M059J (cell line): ENCODE measurements at regions not wholly inside any gene's neighbourhood (a gene's known extent, or its start where the extent isn't known, plus 50 kb on each side); places are given as distances from the start of the nearest gene placed in this dataset.

Experiments used
- DNase-seq: peaks from one replicate; pipeline ENCODE4 v3.0.0-alpha.2; 2012; ENCODE audit warnings: low read depth

- no peak for DNase-seq
Observed at GRCh38 chr14:104514156-104514848, 65.3 kb upstream of the C14orf180 start.

DNA sequence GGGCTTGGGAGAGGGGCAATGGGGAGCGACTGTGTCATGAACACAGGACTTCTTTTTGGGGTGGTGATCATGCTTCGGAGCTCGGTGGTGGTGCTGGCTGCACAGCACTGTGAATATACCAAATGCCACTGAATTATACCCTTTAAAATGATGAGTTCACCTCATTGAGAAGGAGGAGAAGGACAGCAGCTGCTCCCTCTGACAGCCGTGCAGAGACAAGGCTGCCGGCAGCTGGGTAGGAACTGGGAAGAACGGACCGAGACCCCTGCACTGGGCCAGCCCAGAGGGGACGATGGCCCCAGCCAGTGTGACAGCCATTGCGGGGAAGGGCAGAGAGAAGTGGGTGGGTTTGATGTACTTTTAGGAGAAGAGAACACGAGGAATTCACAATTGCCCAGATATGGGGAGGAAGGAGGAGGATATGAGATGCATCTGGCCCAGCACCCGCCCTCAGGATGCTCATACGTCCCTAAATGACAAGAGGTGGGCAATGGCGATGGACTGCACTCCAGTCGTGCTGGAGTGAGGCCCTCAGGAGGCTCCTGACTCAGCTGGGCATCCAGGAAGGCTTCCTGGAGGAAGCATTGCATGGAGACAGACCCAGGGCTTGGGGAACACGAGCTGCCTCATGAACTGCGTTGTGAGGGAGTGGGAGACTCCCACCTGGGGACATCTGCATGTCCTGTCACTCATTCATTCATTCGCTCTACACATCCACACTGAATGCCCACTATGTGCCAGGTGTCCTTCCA is 64.3 kb upstream of the C14orf180 start:
- DNase-seq: no peak

DNA sequence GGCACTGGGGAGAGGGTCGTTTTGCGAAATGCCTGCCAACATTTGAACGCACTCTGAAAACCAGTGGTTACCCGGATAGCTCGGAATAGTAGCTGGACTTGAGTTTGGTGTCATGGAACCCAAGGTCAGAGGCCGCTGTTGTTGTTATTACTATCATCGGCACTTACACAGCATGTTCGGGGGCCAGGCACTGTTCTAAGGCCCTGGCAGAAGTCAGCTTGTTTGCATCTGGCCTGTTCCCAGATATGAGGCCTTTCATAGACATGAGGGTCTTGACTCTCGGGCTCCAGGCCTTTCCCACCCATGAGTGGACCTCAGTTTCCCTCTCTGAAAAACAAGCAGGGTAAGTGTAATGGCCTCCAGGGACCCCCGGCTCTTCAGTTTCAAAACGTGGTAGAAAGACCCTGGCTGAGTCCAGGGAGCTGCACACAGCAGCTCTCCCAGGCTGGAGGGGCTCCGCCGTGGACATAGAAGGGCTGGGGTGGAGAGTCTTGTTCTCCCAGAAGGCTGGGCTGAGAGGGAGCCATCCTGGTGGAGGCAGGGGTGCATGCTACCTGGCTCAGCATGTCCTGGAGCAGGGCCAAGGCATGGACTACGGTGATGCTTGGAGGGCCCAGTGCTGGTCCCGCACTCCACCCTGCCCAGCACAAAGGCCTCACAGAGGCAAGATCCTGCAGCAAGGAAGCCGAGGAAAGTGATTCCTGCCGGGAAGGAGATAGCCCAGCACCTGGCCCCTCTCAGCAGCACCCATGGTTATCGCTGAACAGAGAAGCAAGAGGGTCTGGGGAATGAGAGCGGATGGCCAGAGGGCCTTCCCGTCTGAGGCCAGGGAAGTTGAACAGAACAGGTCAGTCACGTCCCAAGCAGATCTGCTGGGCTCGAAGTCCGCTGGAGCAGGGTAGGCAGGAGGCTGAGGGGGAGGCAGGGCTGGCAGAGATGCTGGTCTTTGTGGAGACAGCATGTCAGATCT is 63.5 kb upstream of the C14orf180 start:
- no peak for DNase-seq

GRCh38 chr14:104516906-104517305 is 62.7 kb upstream of the C14orf180 start:
- no peak for DNase-seq

DNA sequence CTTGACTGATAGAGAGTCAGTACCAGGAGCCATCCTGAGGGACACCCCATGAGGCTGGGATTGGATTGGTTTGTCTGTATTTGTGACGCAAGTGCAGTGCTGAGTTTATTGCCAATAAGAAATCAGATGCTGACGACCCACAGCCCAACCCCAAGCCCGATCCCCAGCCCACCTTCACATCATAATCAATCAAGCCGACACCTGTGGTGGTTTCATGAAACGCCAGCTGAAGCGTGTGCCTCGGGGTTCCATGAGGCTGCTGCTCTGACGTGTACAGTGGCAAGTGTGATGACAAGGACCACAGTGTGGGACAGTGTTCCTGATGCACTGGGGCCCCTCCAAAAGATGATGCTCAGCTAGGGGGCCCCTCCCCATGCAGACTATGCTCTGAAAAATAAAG is 62.1 kb upstream of the C14orf180 start:
- DNase-seq: no peak

DNA sequence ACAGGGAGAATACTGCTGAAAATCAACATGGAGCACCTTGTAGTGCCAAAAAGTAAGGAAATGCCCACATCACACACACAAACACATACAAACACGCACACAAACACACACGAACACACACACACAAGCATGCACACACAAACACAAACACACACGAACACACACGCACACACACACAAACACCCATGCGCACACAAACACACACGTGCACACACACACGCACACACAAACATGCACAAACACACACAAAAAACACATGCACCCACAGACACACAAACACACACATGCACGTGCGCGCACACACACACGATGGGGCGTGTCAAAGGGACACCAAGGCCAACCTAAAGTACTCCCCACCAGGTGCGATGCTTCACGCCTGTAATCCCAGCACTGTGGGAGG is 61.7 kb upstream of the C14orf180 start:
- no peak for DNase-seq

DNA sequence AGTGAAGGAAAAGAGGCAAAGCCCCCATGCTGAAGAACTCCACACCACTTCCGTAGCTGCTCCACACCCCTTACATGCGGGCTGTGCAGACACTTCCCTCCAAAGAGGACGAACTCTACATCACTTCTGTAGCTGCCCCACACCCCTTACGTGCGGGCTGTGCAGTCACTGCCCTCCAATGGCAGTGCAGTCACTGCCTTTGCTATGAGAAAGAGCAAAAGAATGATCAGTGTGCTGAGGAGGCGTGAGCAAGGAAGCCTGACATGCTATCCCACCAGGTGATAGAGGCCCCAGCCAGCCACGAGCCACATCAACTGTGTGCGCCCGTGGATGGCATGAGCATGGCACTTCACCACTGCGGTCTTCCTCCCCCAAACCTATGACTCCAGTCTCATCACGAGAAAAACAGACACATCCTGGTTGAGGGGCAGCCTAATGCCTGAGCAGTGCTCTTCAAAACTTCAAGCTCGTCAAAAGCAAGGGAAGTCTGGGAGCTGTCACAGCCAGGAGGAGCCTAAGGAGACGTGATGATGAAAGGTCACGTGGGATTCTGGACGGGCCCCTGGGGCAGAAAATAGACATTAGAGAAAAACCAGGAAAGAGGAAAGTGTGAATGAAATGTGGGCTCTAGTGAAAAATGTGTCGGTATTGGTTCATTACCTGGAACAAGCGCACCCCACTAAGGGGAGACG is 60.8 kb upstream of the C14orf180 start:
- DNase-seq: no peak

DNA sequence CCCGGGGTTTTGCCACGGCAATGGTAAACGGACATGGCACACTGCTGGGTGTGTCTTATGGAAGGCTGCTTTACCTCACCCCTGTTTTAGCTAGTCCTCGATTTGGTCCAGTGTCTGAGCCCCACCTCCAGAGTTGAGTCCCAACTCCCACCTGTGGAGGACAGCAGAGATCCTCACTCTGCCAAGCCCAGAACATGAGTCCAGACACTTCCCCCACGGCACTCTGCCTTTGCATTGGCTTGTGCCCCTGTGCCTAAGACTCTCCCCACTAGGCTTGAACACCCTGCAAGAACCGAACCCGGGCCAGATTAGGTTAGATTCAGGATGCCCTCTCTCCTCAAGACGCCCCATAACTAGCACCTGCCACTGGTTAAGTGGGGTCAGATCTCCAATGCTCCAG is 59.8 kb upstream of the C14orf180 start:
- no peak for DNase-seq

- DNase-seq: no peak
Observed at GRCh38 chr14:104520620-104521410, 58.7 kb upstream of the C14orf180 start.

DNA sequence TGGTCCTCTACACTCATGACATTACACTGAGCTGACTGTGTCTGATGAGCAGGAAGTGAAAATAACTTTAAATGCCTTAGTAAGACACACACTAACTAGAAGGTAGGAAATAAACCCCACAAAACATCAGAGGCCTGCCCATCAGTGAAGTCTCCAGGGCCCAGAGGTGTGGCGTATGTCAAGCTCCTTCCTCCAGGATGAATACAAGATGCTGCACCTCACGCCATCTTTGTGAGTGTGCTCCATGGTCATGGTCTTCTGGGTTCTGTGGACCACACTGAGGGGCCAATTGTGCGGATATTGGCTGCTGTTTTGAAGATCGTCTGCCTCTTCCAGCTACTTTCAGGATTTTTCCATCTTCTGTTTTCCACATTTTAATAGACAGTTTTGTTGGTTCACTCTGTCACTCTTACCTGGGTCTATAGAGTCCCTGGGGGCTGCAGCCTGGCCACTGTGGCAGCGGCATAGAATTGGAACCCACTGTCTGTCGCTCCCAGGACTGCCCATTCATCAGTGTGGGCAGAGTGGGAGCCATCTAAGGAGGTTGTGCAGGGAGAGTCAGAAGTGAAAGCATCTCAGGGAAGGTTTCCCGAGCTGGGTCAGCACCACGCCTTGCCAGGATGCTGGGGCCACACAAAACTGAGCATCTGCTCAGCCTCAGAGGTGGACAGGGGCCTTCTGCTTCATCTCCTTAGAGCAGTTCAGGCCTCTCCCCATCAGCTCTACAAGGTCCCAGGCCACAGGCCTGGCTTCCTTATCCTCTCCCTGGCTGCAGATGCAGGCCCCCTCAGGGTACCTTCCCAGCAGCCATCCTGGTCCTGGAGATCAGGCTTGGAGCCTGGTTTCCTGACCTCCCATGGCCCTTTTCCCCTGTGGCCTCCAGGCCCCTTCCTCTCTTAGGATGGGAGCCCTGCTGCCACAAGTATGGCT is 57.5 kb upstream of the C14orf180 start:
- no peak for DNase-seq

GRCh38 chr14:104522926-104523545 is 56.5 kb upstream of the C14orf180 start:
- DNase-seq: no peak

- DNase-seq: no peak
Observed at GRCh38 chr14:104523546-104523935, 56.0 kb upstream of the C14orf180 start.

GRCh38 chr14:104524726-104525125 is 54.8 kb upstream of the C14orf180 start:
- DNase-seq: no peak

- DNase-seq: no peak
Observed at GRCh38 chr14:104526723-104527645, 52.6 kb upstream of the C14orf180 start.

- DNase-seq: no peak
Observed at GRCh38 chr14:104527857-104528459, 51.6 kb upstream of the C14orf180 start.

GRCh38 chr14:104528496-104528895 is 51.1 kb upstream of the C14orf180 start:
- DNase-seq: no peak
